ENCODE measurements at regions not wholly inside any gene's neighbourhood (a gene's known extent, or its start where the extent isn't known, plus 50 kb on each side); places are given as distances from the start of the nearest gene placed in this dataset.

- TF ChIP-seq CTCF (IDR thresholded peaks at IDR 0.05) (no peak), POLR2A (IDR thresholded peaks at IDR 0.05) (no peak)
Observed at GRCh38 chr18:77487951-77488740, 238.5 kb downstream of the GALR1 start.

All from heart left ventricle (tissue), 13 donors.